GM19023 (cell line): ENCODE measurements at regions not wholly inside any gene's neighbourhood (a gene's known extent, or its start where the extent isn't known, plus 50 kb on each side); places are given as distances from the start of the nearest gene placed in this dataset.

Experiments used
- ATAC-seq: cut with Tn5 transposase; IDR thresholded peaks from one replicate; pipeline ENCODE4 v1.9.1; 2021; ENCODE audit warnings: mild to moderate bottlenecking, moderate library complexity; ENCODE audit not compliant: unreplicated experiment

- ATAC-seq, result no peak
Measured at GRCh38 chr12:74424778-74425177, 112.9 kb upstream of the ATXN7L3B start.

GRCh38 chr12:74426091-74426490 is 111.5 kb upstream of the ATXN7L3B start:
- no peak for ATAC-seq

- ATAC-seq, result no peak
Measured at GRCh38 chr12:74429535-74429934, 108.1 kb upstream of the ATXN7L3B start.

DNA sequence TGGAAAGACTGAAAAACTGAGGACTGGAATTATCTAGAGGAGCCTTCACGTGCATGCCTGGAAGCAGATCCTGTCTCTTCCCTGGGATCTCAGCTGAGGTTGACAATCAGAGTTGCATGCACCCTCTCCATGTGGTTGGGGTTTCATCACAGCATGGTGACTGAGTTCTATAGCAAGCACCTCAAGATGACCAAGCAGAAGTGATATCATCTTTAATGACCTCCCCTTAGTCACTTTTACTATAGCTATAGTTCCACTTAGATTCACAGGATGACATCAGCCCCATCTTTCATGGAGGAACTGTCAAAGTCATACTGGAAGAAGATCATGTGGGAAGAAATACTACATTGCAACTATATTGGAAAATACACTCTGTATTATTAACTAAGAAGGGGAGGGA is 105.8 kb upstream of the ATXN7L3B start:
- no peak for ATAC-seq

DNA sequence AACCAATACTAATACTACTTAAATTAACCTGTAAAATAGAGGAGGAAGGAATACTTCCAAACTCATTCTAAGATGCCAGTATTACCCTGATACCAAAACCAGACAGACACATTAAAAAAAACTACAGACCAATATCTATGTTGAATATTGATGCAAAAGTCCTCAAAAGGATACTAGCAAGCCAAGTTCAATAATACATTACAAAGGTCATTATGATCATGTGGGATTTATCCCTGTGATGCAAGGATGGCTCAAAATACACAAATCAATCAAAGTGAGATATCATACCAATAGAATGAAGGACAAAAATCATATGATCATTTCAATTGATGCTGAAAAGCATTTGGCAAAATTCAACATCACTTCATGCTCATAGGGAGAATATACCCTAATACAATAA is 97.2 kb upstream of the ATXN7L3B start:
- no peak for ATAC-seq

GRCh38 chr12:74441872-74442271 is 95.8 kb upstream of the ATXN7L3B start:
- no peak for ATAC-seq

DNA sequence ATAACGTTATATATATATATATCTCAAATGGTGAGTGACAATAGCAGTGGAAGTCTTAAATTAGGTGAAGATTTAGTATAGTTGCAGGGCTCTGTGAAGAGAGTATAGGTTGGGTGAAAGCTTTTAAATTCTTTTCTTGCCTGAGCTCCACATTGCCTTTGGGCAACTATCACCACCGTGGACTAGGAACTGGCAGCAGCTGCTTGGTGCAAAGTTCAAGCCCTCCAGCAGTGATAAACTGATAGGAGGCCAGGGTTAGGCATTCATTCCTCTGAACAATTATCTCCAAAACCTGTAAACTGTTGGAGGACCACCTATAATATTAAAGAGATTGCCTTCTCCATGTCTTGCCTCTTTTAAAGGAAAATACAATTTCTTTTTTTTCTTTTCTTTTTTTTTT is 91.2 kb upstream of the ATXN7L3B start:
- no peak for ATAC-seq

GRCh38 chr12:74449872-74450271 is 87.8 kb upstream of the ATXN7L3B start:
- ATAC-seq, result no peak

DNA sequence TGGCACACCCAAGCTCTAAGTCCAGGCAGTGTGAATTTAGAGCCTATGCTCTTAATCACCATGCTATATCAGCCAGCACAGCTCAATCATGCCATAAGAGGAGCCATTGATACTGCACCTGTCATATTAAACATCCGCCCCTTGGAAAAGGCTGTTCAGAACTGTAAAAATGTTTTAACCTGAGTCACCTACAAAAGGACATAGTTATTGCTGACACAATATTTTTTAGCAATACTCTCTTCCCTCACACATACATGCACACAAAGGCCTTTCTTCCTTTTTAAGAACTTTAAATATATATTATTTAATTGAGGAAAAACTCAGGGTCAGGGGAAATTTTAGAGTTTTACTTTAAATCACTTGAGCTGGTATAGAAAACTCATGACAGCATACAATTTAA is 83.5 kb upstream of the ATXN7L3B start:
- no peak for ATAC-seq

GRCh38 chr12:74455429-74455828 is 82.2 kb upstream of the ATXN7L3B start:
- no peak for ATAC-seq

- ATAC-seq, result no peak
Measured at GRCh38 chr12:74456431-74456830, 81.2 kb upstream of the ATXN7L3B start.

DNA sequence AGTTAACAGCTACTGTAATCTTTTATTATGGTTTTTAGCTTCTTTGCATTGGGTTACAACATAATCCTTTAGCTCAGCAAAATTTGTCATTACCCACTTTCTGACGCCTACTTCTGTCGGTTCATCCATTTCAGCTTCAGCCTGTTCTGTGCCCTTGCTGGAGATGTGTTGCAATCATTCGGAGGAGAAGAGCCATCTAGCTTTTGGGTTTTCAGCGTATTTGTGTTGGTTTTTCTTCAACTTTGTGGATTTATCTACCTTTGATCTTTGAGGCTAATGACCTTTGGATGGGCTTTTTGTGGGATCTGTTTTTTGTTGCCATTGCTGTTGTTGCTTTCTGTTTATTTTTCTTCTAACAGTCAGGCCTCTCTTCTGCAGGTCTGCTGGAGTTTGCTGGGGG is 69.2 kb upstream of the ATXN7L3B start:
- no peak for ATAC-seq

DNA sequence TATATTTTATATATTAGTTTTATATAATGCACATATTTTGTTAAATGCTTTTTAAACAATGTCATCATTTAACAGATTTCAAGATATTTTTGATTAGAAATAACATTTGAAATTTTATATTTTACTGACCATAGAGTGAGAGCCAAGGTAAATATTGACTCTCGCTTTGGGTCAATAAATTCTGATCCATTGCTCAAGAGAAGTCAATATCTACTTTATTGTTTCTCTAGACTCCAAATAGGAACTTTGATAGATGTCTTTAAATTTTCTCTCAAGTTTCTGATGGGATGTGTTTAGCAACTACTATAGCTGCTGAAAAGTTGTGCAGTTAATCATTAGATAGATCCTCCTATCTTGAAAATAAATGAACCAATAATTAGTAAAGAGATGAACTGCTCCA is 61.4 kb upstream of the ATXN7L3B start:
- no peak for ATAC-seq

DNA sequence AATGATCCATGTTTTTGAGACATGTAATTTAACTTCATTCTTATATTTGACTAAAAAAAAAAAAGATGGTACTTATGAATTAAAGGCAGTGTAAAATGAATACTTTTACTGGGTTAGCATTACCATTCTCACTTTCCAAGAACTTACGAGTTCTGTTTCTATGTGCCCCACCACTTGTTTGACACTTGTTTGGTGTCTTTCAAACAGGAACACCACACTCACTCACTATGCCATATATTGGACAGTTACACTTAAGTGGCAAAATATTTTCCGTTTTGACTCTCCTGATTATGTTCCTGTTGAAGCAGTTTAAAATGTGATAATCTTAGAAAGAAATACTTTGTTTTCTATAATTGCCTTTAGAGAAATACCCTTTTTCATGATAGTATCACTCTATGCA is 56.6 kb upstream of the ATXN7L3B start:
- no peak for ATAC-seq

- ATAC-seq, result no peak
Measured at GRCh38 chr12:74482115-74482514, 55.5 kb upstream of the ATXN7L3B start.

DNA sequence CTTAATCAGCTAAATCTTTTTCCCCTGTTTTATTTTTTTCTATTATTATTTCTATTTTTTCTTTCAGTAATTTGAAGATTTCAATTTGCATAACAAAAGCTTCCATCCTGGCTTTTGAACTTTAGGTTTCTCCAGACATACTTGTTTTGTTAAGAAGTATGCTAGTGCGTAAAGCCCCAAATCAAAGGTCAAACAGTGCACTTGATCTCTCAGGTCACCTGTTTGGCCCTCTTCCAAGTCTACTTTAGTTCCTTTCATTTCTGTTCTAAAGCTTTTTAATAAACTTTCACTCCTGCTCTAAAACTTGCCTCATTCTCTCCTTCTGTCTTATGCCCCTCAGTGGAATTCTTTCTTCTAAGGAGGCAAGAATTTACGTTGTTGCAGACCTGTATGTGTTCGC is 54.6 kb upstream of the ATXN7L3B start:
- no peak for ATAC-seq
